ENCODE measurements at regions not wholly inside any gene's neighbourhood (a gene's known extent, or its start where the extent isn't known, plus 50 kb on each side); places are given as distances from the start of the nearest gene placed in this dataset.

GRCh38 chr1:184813528-184814089, 59.0 kb upstream of the EDEM3 start:
- DNase-seq = no peak

- no peak for DNase-seq
Observed at GRCh38 chr1:184811439-184812111, 56.9 kb upstream of the EDEM3 start.

- DNase-seq = no peak
Observed at GRCh38 chr1:184810735-184811343, 56.2 kb upstream of the EDEM3 start.

- DNase-seq = no peak
Observed at GRCh38 chr1:184806296-184806721, 51.7 kb upstream of the EDEM3 start.

GRCh38 chr1:184805667-184806295, 51.1 kb upstream of the EDEM3 start:
- peak; percentile 89 for DNase-seq

All from midbrain (tissue), 1 donor.